Lung (tissue), 11 donors: ENCODE measurements at regions not wholly inside any gene's neighbourhood (a gene's known extent, or its start where the extent isn't known, plus 50 kb on each side); places are given as distances from the start of the nearest gene placed in this dataset.
"Not testable (repeated sequence)": the region's sequence is repeated elsewhere in the genome, so short reads cannot be mapped to it uniquely, and the experiment has no call there.

Source experiments
- ATAC-seq: fragments of 200-7000 bp; cut with Tn5 transposase; one replicate; pipeline ENCODE4 v1.9.1; 2020; ENCODE audit warnings: moderate number of reproducible peaks; ENCODE audit not compliant: insufficient read depth, low FRiP score
- DNase-seq, 3 donors: peaks; one replicate each; pipeline ENCODE4 v3.0.0-alpha.2; 2013 to 2017
- H3K27ac ChIP-seq, 2 donors: one replicate each; pipeline ENCODE4 v1.5.1; 2013; ENCODE audit warnings: mild to moderate bottlenecking in 2 of 2, moderate library complexity in 2 of 2, control low read depth in 1 of 2, inconsistent platforms in 1 of 2, low read depth in 1 of 2, low read length in 1 of 2
- H3K27me3 ChIP-seq, 3 donors: one replicate each; pipeline ENCODE4 v1.5.1; 2013; ENCODE audit warnings: low read length in 2 of 3; ENCODE audit not compliant: control insufficient read depth in 3 of 3, insufficient read depth in 3 of 3
- H3K36me3 ChIP-seq, 4 donors: one replicate each; pipeline ENCODE4 v1.5.1; 2013; ENCODE audit warnings: low read length in 4 of 4, mild to moderate bottlenecking in 1 of 4, moderate library complexity in 1 of 4; ENCODE audit not compliant: control insufficient read depth in 4 of 4, insufficient read depth in 4 of 4
- H3K4me1 ChIP-seq, 5 donors: one replicate each; pipeline ENCODE4 v1.5.1; 2013; ENCODE audit warnings: low read length in 5 of 5, mild to moderate bottlenecking in 2 of 5, moderate library complexity in 1 of 5; ENCODE audit not compliant: control insufficient read depth in 5 of 5, insufficient read depth in 5 of 5
- H3K4me3 ChIP-seq: one replicate; pipeline ENCODE4 v1.5.1; 2013; ENCODE audit warnings: mild to moderate bottlenecking, control low read depth, moderate library complexity
- H3K9ac ChIP-seq, 2 donors: one replicate each; pipeline ENCODE4 v1.5.1; 2013; ENCODE audit warnings: low read length in 2 of 2, control low read depth in 1 of 2; ENCODE audit not compliant: insufficient read depth in 1 of 2
- H3K9me3 ChIP-seq, 4 donors: one replicate each; pipeline ENCODE4 v1.5.1; 2013; ENCODE audit warnings: low read length in 3 of 4, mild to moderate bottlenecking in 1 of 4, moderate library complexity in 1 of 4; ENCODE audit not compliant: control insufficient read depth in 4 of 4, insufficient read depth in 3 of 4
- CTCF ChIP-seq: IDR thresholded peaks from 2 replicates; pipeline ENCODE4 v1.5.1; 2012; ENCODE audit warnings: mild to moderate bottlenecking; ENCODE audit errors: control extremely low read depth, extremely low read depth
- WGBS, 2 donors: extraction: QIAGEN DNeasy Blood & Tissue Kit; methylation state at CpG; one replicate each; pipeline ENCODE4 v1.1.7; 2013; 5-methylcytosine and 5-hydroxymethylcytosine counted together
- donor health status: control.
- donor health status: control.
- donor health status: Bipolar disorder and iron deficiency.
- donor health status: healthy.
- donor health status: DM: yes; HTN: yes; CAD: no.

- no peaks in the 10 kb centered on the region for H3K4me1 ChIP-seq
- 36 to 91% methylated on average over 1 of the region's 1 CpG for WGBS, 2 donors
- H3K4me3 ChIP-seq: no peak overlapping the region
- DNase-seq (no peak), ATAC-seq (no peak)
- H3K27me3 ChIP-seq: no peaks in the 10 kb centered on the region
- TF ChIP-seq CTCF: no peak
- H3K9ac ChIP-seq: no peak overlapping the region
- H3K27ac ChIP-seq: no peak overlapping the region
- peaks cover 0 to 5% (median 0%) of the 10 kb centered on the region in 4 donors for H3K9me3 ChIP-seq
- H3K36me3 ChIP-seq: no peaks in the 10 kb centered on the region
These were observed 165.0 kb downstream of the SPIN4 start for GRCh38 chrX:63186137-63186536.

- not testable (repeated sequence) for ATAC-seq, H3K27me3 ChIP-seq, H3K27ac ChIP-seq, H3K9me3 ChIP-seq, H3K9ac ChIP-seq, DNase-seq, H3K36me3 ChIP-seq, H3K4me3 ChIP-seq, H3K4me1 ChIP-seq
- no CpG with 5 or more reads among the region's 3 CpGs for WGBS, 2 donors
These were observed 171.3 kb downstream of the SPIN4 start for GRCh38 chrX:63179852-63180251.

GRCh38 chrX:63176578-63176977 lies 174.6 kb downstream of the SPIN4 start:
- no CpG with 5 or more reads among the region's 4 CpGs for WGBS, 2 donors
- ATAC-seq, H3K4me3 ChIP-seq, H3K4me1 ChIP-seq, H3K9ac ChIP-seq, H3K27ac ChIP-seq, H3K9me3 ChIP-seq, H3K36me3 ChIP-seq, DNase-seq, H3K27me3 ChIP-seq: not testable (repeated sequence)

GRCh38 chrX:63173841-63174718 lies 177.1 kb downstream of the SPIN4 start:
- not testable (repeated sequence) for H3K4me3 ChIP-seq, H3K36me3 ChIP-seq, H3K27ac ChIP-seq, H3K4me1 ChIP-seq, H3K27me3 ChIP-seq, H3K9ac ChIP-seq, H3K9me3 ChIP-seq, DNase-seq
- ATAC-seq: peak; percentile 90
- no CpG with 5 or more reads among the region's 8 CpGs for WGBS, 2 donors

GRCh38 chrX:63169416-63169815 lies 181.7 kb downstream of the SPIN4 start:
- H3K9me3 ChIP-seq, H3K9ac ChIP-seq, H3K27ac ChIP-seq, H3K4me3 ChIP-seq, H3K27me3 ChIP-seq, H3K36me3 ChIP-seq, H3K4me1 ChIP-seq, DNase-seq, ATAC-seq: not testable (repeated sequence)
- no CpG with 5 or more reads among the region's 4 CpGs for WGBS, 2 donors

- not testable (repeated sequence) for H3K27ac ChIP-seq, H3K36me3 ChIP-seq, DNase-seq, H3K4me3 ChIP-seq, H3K4me1 ChIP-seq, H3K27me3 ChIP-seq, ATAC-seq, H3K9ac ChIP-seq, H3K9me3 ChIP-seq
- no CpG with 5 or more reads among the region's 1 CpG for WGBS, 2 donors
These were observed 182.2 kb downstream of the SPIN4 start for GRCh38 chrX:63168949-63169348.

- not testable (repeated sequence) for H3K4me3 ChIP-seq, H3K9ac ChIP-seq, H3K36me3 ChIP-seq, H3K4me1 ChIP-seq, ATAC-seq, H3K27ac ChIP-seq, DNase-seq, H3K9me3 ChIP-seq, H3K27me3 ChIP-seq
- no CpG with 5 or more reads among the region's 1 CpG for WGBS, 2 donors
These were observed 184.1 kb downstream of the SPIN4 start for GRCh38 chrX:63167002-63167401.
